GM18951 (cell line): ENCODE measurements at regions not wholly inside any gene's neighbourhood (a gene's known extent, or its start where the extent isn't known, plus 50 kb on each side); places are given as distances from the start of the nearest gene placed in this dataset.

Experiments
- POLR2A ChIP-seq: IDR thresholded peaks from 4 replicates; pipeline ENCODE4 v1.6.1; 2011; ENCODE audit warnings: mild to moderate bottlenecking; ENCODE audit not compliant: insufficient read length, insufficient read depth; ENCODE audit errors: extremely low read depth
- in situ Hi-C: fragments of 300-500 bp; cut with MboI; formaldehyde crosslinking; loops from one replicate; pipeline ENCODE4 v1.12.0; 2022; ENCODE audit warnings: low sequenced_read_pairs, mixed read lengths, inconsistent platforms; ENCODE audit not compliant: unreplicated experiment

- TF ChIP-seq POLR2A = no peak
- in situ Hi-C loops = no loop called here
Measured at GRCh38 chr2:126776692-126777619, 121.0 kb downstream of the GYPC start.

GRCh38 chr2:126777620-126777978 lies 121.1 kb upstream of the TEX51 start:
- in situ Hi-C loops = no loop called here
- TF ChIP-seq POLR2A = no peak

- TF ChIP-seq POLR2A = no peak
- in situ Hi-C loops = no loop called here
Measured at GRCh38 chr2:126778561-126779501, 119.9 kb upstream of the TEX51 start.

- no peak for TF ChIP-seq POLR2A
- in situ Hi-C loops = no loop called here
Measured at GRCh38 chr2:126781206-126781605, 117.5 kb upstream of the TEX51 start.

GRCh38 chr2:126781806-126782205 lies 116.9 kb upstream of the TEX51 start:
- in situ Hi-C loops = no loop called here
- no peak for TF ChIP-seq POLR2A

GRCh38 chr2:126782648-126783047 lies 116.0 kb upstream of the TEX51 start:
- in situ Hi-C loops = no loop called here
- no peak for TF ChIP-seq POLR2A

GRCh38 chr2:126783341-126783740 lies 115.3 kb upstream of the TEX51 start:
- in situ Hi-C loops = no loop called here

GRCh38 chr2:126784045-126784444 lies 114.6 kb upstream of the TEX51 start:
- in situ Hi-C loops = no loop called here
- TF ChIP-seq POLR2A = no peak

More at GRCh38 chr2:126783341-126783740, 115.3 kb upstream of the TEX51 start:
- TF ChIP-seq POLR2A = no peak

- in situ Hi-C loops = no loop called here
- TF ChIP-seq POLR2A = no peak
Measured at GRCh38 chr2:126784621-126785020, 114.1 kb upstream of the TEX51 start.

- in situ Hi-C loops = no loop called here
- no peak for TF ChIP-seq POLR2A
Measured at GRCh38 chr2:126785236-126785635, 113.5 kb upstream of the TEX51 start.

- in situ Hi-C loops = no loop called here
- TF ChIP-seq POLR2A = no peak
Measured at GRCh38 chr2:126785862-126786261, 112.8 kb upstream of the TEX51 start.

- TF ChIP-seq POLR2A = no peak
- in situ Hi-C loops = no loop called here
Measured at GRCh38 chr2:126786765-126787164, 111.9 kb upstream of the TEX51 start.

GRCh38 chr2:126787289-126787688 lies 111.4 kb upstream of the TEX51 start:
- in situ Hi-C loops = no loop called here
- no peak for TF ChIP-seq POLR2A

GRCh38 chr2:126788113-126788512 lies 110.6 kb upstream of the TEX51 start:
- in situ Hi-C loops = no loop called here

GRCh38 chr2:126788652-126789051 lies 110.0 kb upstream of the TEX51 start:
- in situ Hi-C loops = no loop called here
- TF ChIP-seq POLR2A = no peak

More at GRCh38 chr2:126788113-126788512, 110.6 kb upstream of the TEX51 start:
- no peak for TF ChIP-seq POLR2A
